GM18867 (cell line): ENCODE measurements at regions not wholly inside any gene's neighbourhood (a gene's known extent, or its start where the extent isn't known, plus 50 kb on each side); places are given as distances from the start of the nearest gene placed in this dataset.
"Not testable (repeated sequence)": the region's sequence is repeated elsewhere in the genome, so short reads cannot be mapped to it uniquely, and the experiment has no call there.

Experiments used
- ATAC-seq: cut with Tn5 transposase; IDR thresholded peaks from one replicate; pipeline ENCODE4 v1.9.1; 2021; ENCODE audit warnings: mild to moderate bottlenecking, moderate library complexity; ENCODE audit not compliant: unreplicated experiment

- ATAC-seq: no peak
Observed at GRCh38 chr12:25861226-25861625, 97.3 kb upstream of the RASSF8 start.

DNA sequence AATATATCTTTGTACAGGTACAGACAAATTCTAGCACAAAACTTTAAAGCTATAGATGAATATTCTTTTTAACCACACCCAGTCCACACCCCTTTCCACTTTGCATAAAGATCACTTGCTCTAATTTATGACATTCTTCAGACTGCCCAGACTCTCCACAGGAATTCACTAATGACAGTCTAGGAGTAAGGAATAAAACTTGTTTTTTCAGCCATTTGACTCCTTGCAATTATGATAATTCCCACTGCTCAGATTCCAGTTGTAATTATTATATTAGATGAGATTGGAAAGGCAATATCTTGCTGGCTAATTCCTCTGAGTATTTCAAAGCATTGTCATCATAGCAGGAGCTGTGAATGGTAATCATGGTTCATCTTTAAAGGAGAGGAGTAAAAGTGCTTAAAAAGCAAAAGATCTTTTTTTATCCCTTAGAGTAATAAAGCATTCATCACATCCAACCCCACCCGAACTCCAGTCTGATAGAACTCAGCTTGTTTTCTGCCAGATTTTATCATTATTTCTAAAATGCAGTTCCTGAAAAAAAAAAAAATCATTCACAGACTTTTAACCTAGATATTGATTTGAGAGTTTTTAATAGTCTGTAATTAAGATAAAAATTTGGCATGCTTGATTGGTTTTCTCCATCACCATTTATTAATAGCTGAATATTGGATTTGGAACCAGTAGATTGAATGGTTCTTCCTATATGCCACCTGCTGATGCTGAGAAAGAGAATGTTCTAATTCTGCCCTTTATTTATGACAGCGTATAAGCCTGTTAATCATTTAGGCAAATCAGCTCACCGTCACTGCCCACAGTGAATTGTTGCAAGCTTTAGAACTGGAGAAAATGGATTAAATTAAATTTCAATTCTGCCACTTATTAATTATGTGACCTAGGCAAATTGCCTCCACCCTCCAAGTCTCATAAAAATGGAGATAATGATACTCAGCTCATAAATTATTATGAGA lies 93.9 kb upstream of the RASSF8 start:
- no peak for ATAC-seq

DNA sequence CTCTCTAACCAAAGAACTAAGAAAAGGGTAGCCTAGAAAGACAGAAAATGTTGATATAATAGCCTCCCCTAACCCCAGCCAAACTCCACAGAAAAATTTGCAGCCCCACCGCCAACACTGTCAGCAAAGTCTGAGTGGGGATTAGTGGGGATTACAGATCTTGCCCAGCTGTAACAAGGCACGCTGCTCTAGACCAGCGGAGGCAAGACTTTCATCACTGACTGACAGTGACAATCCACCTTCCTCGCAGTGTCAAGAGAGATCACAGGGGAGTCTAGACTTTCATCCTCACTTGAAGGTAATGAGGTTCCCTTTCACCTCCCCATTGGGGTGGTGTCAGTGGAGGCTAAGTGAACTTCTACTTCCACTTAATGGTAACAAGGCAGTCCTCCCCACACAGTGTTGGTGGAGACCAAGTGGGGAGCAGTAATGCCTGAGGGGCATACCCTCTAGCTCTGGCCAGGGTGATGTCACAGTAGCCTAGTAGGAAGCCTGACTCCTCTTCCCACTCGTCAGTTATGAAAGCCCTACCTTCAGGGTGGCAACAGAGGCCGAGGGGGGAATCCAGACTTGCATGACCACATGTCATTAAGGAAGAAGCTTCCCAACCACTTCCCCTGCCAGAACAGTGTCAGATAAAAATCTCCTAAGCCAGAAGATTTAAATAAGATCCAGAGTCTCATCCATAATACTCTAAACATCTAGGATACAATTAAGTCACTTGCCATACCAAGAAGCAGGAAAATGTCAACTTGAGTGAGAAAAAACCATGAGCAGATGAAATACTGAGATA lies 91.7 kb upstream of the RASSF8 start:
- ATAC-seq: no peak

DNA sequence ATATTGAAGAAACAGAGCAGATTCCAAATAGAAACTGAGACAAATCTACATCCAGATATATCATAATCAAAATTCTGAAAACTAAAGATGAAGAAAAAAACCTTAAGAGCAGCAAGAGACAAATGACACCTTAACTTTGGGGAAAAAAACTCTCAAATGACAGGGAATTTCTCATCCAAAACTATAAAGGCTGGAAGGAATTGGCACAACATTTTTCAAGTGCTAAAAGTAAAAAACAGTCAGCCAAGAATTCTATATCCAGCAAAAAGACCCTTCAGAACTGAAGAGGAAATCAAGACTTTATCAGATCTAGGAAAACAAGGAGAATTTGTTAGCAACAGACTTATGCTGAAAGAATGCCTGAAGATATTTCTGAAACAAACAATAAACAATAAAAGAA lies 90.3 kb upstream of the RASSF8 start:
- ATAC-seq: no peak

DNA sequence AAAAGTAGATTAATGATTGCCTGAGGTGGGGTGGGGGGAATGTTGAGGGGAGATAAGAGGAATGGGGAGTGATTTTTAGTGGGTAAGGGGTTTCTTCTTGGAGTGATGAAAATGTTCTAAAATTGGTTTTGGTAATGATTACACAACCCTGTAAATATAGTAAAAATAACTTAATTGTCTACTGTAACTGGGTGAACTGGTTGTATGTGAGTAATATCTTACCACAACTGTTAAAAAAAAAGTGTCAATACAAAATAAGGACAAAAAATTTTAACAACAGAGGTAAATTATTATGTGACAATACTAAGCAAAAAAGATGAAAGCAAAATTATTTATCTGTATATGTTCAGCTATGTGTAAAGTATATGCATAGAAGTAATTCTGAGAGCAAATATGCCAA lies 86.3 kb upstream of the RASSF8 start:
- ATAC-seq: no peak

DNA sequence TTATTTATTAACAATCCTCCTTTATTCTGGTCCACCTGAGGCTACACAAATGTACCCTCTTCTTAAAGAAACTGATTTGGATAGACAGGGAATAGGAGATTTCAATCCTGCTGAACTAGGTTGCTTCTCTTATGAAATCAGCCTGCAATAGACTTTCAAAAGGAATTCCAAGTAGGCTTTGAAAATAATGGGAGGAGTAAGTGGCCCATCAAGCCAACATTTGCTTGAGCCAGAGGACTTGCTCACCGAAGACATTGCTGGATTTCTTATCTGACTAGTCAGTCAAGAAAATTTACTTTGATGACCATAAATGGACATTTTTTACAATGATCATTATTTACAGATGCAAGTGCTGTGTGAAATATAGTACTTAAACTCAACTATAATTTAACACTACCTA lies 82.8 kb upstream of the RASSF8 start:
- ATAC-seq: no peak

DNA sequence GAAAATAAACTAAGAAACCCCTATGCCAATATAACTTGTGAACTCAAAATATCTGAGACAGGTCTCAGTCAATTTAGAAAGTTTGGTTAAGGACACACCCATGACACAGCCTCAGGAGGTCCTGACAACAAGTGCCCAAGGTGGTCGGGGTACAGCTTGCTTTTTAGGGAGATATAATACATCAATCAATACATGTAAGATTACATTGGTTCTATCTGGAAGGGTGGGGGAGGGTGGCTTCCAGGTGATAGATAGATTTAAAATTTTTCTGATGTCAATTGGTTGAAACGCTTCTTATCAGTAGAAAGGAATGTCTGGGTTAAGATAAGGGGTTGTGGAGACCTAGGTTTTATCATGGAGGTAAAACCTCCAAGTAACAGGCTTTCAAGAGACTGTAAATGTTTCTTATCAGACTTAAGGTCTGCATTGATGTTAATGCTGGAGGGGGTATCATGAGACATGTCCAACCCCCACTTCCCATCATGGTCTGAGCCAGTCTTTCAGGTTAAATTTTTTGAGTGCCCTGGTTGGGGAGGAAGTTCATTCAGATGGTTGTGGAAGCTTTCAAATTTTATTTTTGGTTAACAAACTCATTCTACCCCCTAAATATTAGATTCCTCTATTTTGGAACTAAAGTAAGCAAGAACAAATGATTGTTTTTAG lies 82.0 kb upstream of the RASSF8 start:
- ATAC-seq: no peak

GRCh38 chr12:25877446-25877845 lies 81.0 kb upstream of the RASSF8 start:
- no peak for ATAC-seq

DNA sequence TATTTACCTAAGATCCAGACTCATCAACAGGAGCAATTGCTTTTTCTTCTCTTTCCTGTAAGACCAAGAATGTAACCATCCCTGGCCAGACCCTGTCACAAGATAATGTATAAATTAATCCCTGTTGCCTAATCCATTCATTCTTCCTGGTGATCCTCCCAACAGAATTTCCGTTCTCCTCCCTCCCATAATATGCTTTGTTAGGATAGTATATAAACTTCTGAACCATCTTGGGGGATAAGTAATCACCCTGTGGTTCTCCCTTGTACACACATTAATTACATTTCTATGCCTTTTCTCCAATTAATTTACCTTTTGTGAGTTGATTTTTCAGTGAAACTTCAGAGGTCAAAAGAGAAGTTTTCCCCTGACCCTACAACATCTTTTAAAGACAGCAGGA lies 76.2 kb upstream of the RASSF8 start:
- no peak for ATAC-seq

DNA sequence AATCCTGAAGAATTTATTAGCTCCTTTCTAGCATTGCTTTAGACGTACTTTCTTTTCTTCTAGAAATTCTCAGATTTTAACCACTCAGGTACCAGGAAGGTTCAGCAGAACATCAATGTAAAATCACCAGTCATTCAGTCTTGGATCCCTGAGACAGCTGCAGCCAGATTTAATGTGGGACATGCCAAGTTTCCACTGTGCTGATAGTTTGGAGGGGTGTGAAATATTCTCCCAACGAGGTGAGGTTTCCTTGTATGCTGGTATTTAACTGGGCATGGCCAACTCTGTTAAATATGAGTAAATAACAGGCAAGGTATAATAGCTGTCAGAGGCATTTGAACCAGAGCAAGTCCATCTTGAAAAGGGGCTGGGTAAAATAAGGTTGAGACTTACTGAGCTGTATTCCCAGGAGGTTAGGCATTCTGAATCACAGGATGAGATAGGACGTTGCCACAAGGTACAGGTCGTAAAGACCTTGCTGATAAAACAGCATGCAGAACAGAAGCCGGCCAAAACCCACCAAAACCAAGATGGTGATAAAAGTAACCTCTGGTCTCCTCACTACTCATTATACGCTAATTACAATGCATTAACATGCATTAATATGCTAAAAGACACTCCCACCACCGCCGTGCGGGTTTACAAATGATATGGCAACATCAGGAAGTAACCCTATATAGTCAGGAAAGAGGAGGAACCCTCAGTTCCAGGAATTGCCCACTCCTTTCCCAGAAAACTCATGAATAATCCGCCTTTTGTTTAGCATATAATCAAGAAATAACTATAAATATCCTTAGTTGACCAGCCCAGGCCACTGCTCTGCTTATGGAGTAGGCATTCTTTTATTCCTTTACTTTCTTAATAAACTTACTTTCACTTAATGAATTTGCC lies 75.2 kb upstream of the RASSF8 start:
- ATAC-seq: no peak

- ATAC-seq: no peak
Observed at GRCh38 chr12:25884024-25884919, 74.2 kb upstream of the RASSF8 start.

- no peak for ATAC-seq
Observed at GRCh38 chr12:25884920-25885234, 73.6 kb upstream of the RASSF8 start.

DNA sequence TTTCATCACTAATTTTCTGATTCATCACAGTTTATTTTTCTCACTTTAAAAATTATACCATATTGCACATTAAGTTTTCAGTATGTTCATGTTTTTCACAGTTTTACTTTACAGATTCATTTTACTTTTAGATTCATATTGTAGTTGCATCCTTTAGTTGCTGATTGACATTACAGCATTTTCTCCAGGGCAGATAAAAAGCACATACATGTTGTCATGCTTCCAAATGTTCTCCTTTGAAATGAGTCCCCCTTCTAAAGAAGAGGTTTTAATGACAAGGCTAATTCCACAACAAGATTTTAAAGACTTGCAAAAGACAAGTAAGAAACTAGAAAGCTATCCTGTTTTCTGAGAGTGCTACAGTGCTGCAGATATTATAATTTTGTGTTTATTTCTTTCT lies 72.1 kb upstream of the RASSF8 start:
- ATAC-seq: no peak

- ATAC-seq: no peak
Observed at GRCh38 chr12:25887367-25887766, 71.1 kb upstream of the RASSF8 start.

DNA sequence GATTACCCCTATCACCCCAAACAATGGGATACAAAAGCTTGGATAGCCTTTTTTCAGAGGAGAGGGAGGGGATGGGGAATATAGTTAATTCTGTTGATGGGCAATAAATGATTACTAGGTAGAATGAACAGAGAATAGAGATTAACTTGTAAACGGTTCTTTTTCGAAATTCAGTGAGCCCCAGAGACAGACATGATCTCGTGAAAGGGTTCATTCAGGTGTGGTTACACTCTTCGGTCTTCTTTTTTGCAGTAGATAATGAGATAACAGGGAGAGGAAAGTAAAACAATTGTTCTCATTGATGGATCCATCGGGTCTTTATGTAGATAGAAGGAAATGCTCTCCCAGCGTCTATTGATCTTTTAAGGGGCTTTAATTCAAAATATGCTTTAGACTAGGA lies 69.3 kb upstream of the RASSF8 start:
- ATAC-seq: no peak

- not testable (repeated sequence) for ATAC-seq
Observed at GRCh38 chr12:25891095-25891494, 67.4 kb upstream of the RASSF8 start.

GRCh38 chr12:25894759-25895158 lies 63.7 kb upstream of the RASSF8 start:
- ATAC-seq: no peak

GRCh38 chr12:25896981-25897380 lies 61.5 kb upstream of the RASSF8 start:
- ATAC-seq: no peak

DNA sequence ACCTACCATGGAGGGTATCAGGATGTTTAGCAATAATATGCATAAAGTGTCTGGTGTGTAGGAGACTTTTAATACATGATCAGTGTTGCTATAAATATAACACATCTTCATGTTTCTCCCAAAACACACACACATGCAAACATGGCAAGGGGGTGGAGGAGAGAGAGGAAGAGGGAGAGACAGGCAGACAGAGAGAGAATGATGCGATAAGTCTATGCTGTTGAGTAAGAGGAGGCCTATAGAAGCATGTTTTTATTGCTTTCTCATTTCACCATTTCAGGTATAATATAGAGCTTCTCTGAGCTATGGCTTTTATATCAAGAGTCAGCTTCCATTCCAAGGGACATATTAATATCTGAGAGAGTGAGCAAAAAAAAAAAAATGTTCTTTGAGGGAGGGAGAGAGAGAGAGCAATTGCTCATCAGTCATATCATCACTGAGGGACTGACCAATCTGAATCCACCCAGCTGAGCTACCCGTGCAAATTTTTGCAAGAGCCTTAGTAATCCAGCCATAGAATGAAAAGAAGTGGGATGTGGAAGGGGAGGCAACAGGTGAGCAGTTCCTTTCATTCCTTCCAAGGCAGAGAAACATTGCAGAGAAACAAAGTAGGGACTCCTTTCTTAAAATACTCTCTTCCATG lies 54.8 kb upstream of the RASSF8 start:
- ATAC-seq: no peak
